Frontal cortex (tissue), 3 donors: ENCODE measurements at regions not wholly inside any gene's neighbourhood (a gene's known extent, or its start where the extent isn't known, plus 50 kb on each side); places are given as distances from the start of the nearest gene placed in this dataset.

Experiments
- DNase-seq, 2 donors: peaks; one replicate each; pipeline ENCODE4 v3.0.0; 2012; ENCODE audit warnings: low spot score in 2 of 2
- FAIRE-seq: peaks from 2 replicates; lab custom pipeline; 2012; peaks lifted over from hg19 to GRCh38; lab: Jason Lieb, UNC
- donor health status: control.
- donor health status: control.
- donor health status: control.

GRCh38 chr6:4322846-4323309 is 187.5 kb upstream of the ECI2 start:
- FAIRE-seq (no peak), DNase-seq (no peak)

- FAIRE-seq, result no peak
- DNase-seq, result no peak
These were observed 186.9 kb upstream of the ECI2 start for GRCh38 chr6:4322134-4322845.

GRCh38 chr6:4320860-4321259 is 185.5 kb upstream of the ECI2 start:
- no peak for FAIRE-seq
- no peak for DNase-seq

GRCh38 chr6:4319981-4320683 is 184.8 kb upstream of the ECI2 start:
- no peak for DNase-seq
- FAIRE-seq, result no peak

DNA sequence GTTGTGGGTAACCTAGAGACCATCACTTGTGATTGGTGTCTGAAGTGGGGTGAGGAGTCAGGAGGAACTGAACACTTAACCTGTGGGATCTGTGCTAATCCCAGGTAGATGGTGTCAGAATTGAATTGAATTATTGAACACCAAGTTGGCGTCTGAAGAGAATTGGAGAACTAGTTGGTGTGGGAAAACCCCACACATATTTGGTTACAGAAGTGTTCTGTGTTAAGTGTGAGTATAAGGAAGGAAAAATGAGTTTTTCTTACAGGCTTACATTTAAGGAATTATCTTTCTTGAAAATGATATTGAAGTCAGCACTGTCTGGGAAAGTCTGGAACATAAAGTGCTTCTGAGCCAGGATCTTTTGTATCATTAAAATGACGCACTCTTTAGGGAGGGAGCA is 182.9 kb upstream of the ECI2 start:
- DNase-seq (no peak), FAIRE-seq (no peak)

DNA sequence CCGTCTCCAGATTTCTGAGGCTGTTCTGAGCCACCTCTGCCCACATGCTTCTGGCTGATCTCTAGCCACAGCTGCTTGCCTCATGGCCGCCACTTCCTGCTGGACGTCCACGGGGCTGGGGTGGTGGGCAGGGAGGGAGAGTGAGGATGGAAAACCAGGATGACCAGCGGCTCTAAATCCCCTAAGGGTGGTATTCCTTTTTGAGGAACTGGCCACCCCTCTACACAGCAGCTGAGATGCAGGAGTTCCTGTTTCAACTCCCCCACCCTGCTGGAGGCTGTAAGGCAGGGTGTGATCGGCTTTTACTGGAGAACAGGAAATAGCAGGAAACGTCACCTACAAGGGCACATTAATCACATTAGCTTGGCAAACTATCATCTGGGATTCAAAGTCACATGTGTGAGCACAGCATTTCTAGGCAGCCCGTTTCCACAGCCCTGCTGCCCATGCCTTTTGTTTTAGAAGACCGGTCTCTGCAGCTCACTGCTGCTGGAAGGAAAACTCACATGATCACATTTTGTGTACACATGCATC is 181.6 kb upstream of the ECI2 start:
- FAIRE-seq (no peak), DNase-seq (no peak)

GRCh38 chr6:4314201-4314707 is 178.9 kb upstream of the ECI2 start:
- no peak for FAIRE-seq
- DNase-seq, result no peak

- DNase-seq (no peak), FAIRE-seq (no peak)
These were observed 177.8 kb upstream of the ECI2 start for GRCh38 chr6:4313044-4313686.

GRCh38 chr6:4311976-4312860 is 176.8 kb upstream of the ECI2 start:
- no peak for FAIRE-seq
- no peak for DNase-seq

GRCh38 chr6:4309540-4309939 is 174.2 kb upstream of the ECI2 start:
- FAIRE-seq (no peak), DNase-seq (no peak)

GRCh38 chr6:4308364-4308763 is 173.0 kb upstream of the ECI2 start:
- DNase-seq, result no peak

GRCh38 chr6:4304927-4305455 is 169.6 kb upstream of the ECI2 start:
- DNase-seq (no peak), FAIRE-seq (no peak)

More at GRCh38 chr6:4308364-4308763, 173.0 kb upstream of the ECI2 start:
- FAIRE-seq, result no peak

GRCh38 chr6:4303638-4304037 is 168.3 kb upstream of the ECI2 start:
- DNase-seq (no peak), FAIRE-seq (no peak)

- no peak for DNase-seq
These were observed 167.1 kb upstream of the ECI2 start for GRCh38 chr6:4302524-4302923.

DNA sequence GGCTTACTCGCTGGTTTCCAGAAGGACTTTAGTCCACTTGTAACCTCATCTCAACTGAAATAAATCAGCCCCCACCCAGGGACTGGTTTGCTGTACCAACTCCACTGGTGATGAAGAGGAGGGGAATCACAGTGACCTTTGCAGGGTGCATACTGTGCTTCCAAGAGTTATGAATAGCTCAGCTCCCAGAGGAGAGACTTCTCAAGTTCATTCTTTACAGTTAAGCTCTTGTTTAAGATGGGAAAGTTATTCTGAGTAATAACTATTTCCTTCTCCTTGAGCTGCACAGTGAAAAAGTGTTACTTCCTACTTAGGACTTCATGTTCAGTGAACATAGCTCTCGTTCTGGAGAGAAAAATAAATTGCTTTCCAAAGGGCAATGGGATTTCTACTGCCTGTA is 166.5 kb upstream of the ECI2 start:
- no peak for FAIRE-seq
- no peak for DNase-seq

More at GRCh38 chr6:4302524-4302923, 167.1 kb upstream of the ECI2 start:
- FAIRE-seq, result no peak

DNA sequence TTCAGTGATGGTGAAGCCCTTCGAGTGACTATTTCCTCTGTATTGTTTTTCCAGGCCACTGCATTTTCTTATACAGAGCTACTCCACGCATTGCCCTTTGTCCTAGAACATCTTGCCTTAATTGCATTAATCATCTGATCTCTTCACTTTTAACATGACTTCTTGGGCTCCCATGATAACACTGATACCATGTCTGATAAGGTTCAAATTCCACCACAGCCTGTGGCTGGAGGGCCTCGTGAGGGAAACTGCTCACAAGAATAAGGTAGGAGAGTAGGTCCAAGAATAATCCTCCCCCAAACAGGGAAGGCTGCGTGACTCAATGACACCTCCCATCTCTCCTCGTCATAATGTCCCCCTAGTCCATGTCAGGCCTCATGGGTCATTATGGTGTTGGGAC is 165.5 kb upstream of the ECI2 start:
- DNase-seq (no peak), FAIRE-seq (no peak)

DNA sequence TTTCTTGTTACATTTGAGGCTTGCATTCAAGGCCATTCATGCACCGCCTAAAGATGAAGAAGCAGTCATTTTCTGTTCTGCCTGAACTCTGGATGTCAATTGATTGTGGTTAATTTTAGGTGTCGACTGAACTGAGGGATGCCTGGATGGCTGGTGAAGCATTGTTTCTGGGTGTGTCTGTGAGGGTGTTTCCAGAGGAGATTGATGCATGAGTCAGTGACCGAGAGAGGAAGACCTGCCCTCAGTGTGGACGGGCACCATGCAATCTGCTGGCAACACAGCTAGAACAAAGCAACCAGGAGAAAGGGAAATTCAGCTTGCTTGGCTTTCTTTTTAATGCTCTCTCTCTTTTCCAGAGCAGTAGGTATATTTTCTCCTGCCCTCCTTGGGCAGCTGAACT is 164.1 kb upstream of the ECI2 start:
- DNase-seq, result no peak
- FAIRE-seq, result no peak

GRCh38 chr6:4297348-4297747 is 162.0 kb upstream of the ECI2 start:
- no peak for FAIRE-seq
- no peak for DNase-seq

DNA sequence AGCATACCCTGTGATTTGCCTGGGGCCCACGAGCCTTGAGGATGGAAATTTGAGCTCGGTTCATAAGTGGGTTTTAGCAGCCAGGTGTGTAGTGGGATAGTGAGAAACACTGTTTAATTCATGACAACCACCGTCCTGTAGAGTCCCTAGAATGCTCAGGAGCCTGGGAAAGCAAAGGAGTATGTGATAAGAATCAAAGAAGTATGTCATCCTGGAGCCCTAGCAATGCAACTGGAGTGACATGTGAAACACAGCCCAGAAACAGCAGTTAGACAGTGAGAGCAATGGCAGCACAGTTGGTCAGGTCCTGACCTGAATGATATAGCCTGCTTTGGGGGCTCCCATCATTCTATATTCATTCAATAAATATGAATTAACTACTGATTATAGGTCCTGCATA is 161.2 kb upstream of the ECI2 start:
- no peak for FAIRE-seq
- no peak for DNase-seq
